ENCODE measurements at regions not wholly inside any gene's neighbourhood (a gene's known extent, or its start where the extent isn't known, plus 50 kb on each side); places are given as distances from the start of the nearest gene placed in this dataset.
A peak's percentile ranks its signal among the peaks of the same experiment; 100 is the strongest.

- no peaks in the 10 kb centered on the region for H3K36me3 ChIP-seq (ENCODE audit: insufficient read depth, low read length)
- no peaks in the 10 kb centered on the region for H3K9me3 ChIP-seq (ENCODE audit: low read length)
- H3K27me3 ChIP-seq (ENCODE audit: control insufficient read depth in 1 of 2, insufficient read depth in 2 of 2, low read length in 2 of 2), result no peaks in the 10 kb centered on the region
- H3K4me1 ChIP-seq (ENCODE audit: insufficient read depth, low read length), result peaks cover 11% of the 10 kb centered on the region
- no peak overlapping the region for H3K27ac ChIP-seq (ENCODE audit: low read depth, low read length)
- no peak overlapping the region for H3K9ac ChIP-seq (ENCODE audit: low read length)
- no peak overlapping the region for H3K4me3 ChIP-seq (ENCODE audit: low read depth in 1 of 2, low read length in 2 of 2)
Measured at GRCh38 chr9:108478431-108479332, 377.1 kb downstream of the ACTL7B start.

GRCh38 chr9:108477529-108478006 is 378.2 kb downstream of the ACTL7B start:
- Histone ChIP-seq H3K36me3 (ENCODE audit: insufficient read depth, low read length) (no peaks in the 10 kb centered on the region), H3K4me1 (ENCODE audit: insufficient read depth, low read length) (peaks cover 17% of the 10 kb centered on the region), H3K4me3 (ENCODE audit: low read depth in 1 of 2, low read length in 2 of 2) (no peak overlapping the region), H3K9ac (ENCODE audit: low read length) (no peak overlapping the region), H3K27ac (ENCODE audit: low read depth, low read length) (no peak overlapping the region), H3K27me3 (ENCODE audit: control insufficient read depth in 1 of 2, insufficient read depth in 2 of 2, low read length in 2 of 2) (no peaks in the 10 kb centered on the region), H3K9me3 (ENCODE audit: low read length) (no peaks in the 10 kb centered on the region)

- Histone ChIP-seq H3K9ac (ENCODE audit: low read length) (no peak overlapping the region), H3K4me3 (ENCODE audit: low read depth in 1 of 2, low read length in 2 of 2) (no peak overlapping the region), H3K27me3 (ENCODE audit: control insufficient read depth in 1 of 2, insufficient read depth in 2 of 2, low read length in 2 of 2) (no peaks in the 10 kb centered on the region), H3K4me1 (ENCODE audit: insufficient read depth, low read length) (peaks cover 17% of the 10 kb centered on the region), H3K9me3 (ENCODE audit: low read length) (no peaks in the 10 kb centered on the region), H3K36me3 (ENCODE audit: insufficient read depth, low read length) (no peaks in the 10 kb centered on the region), H3K27ac (ENCODE audit: low read depth, low read length) (no peak overlapping the region)
Measured at GRCh38 chr9:108476574-108476973, 379.2 kb downstream of the ACTL7B start.

GRCh38 chr9:108475813-108476212 is 380.0 kb downstream of the ACTL7B start:
- Histone ChIP-seq H3K9ac (ENCODE audit: low read length) (no peak overlapping the region), H3K27ac (ENCODE audit: low read depth, low read length) (no peak overlapping the region), H3K4me1 (ENCODE audit: insufficient read depth, low read length) (peaks cover 17% of the 10 kb centered on the region), H3K9me3 (ENCODE audit: low read length) (no peaks in the 10 kb centered on the region), H3K27me3 (ENCODE audit: control insufficient read depth in 1 of 2, insufficient read depth in 2 of 2, low read length in 2 of 2) (no peaks in the 10 kb centered on the region), H3K4me3 (ENCODE audit: low read depth in 1 of 2, low read length in 2 of 2) (no peak overlapping the region), H3K36me3 (ENCODE audit: insufficient read depth, low read length) (no peaks in the 10 kb centered on the region)

- Histone ChIP-seq H3K4me1 (ENCODE audit: insufficient read depth, low read length) (peaks cover 17% of the 10 kb centered on the region), H3K27ac (ENCODE audit: low read depth, low read length) (no peak overlapping the region)
Measured at GRCh38 chr9:108474356-108474755, 381.4 kb downstream of the ACTL7B start.

GRCh38 chr9:108473209-108474112 is 382.3 kb downstream of the ACTL7B start:
- H3K4me1 ChIP-seq (ENCODE audit: insufficient read depth, low read length), result peaks cover 19% of the 10 kb centered on the region
- no peak overlapping the region for H3K27ac ChIP-seq (ENCODE audit: low read depth, low read length)
- H3K4me3 ChIP-seq (ENCODE audit: low read depth in 1 of 2, low read length in 2 of 2), result no peak overlapping the region
- no peaks in the 10 kb centered on the region for H3K36me3 ChIP-seq (ENCODE audit: insufficient read depth, low read length)
- H3K9me3 ChIP-seq (ENCODE audit: low read length), result no peaks in the 10 kb centered on the region
- no peak overlapping the region for H3K9ac ChIP-seq (ENCODE audit: low read length)
- H3K27me3 ChIP-seq (ENCODE audit: control insufficient read depth in 1 of 2, insufficient read depth in 2 of 2, low read length in 2 of 2), result no peaks in the 10 kb centered on the region

More at GRCh38 chr9:108474356-108474755, 381.4 kb downstream of the ACTL7B start:
- Histone ChIP-seq H3K4me3 (ENCODE audit: low read depth in 1 of 2, low read length in 2 of 2) (no peak overlapping the region), H3K36me3 (ENCODE audit: insufficient read depth, low read length) (no peaks in the 10 kb centered on the region), H3K27me3 (ENCODE audit: control insufficient read depth in 1 of 2, insufficient read depth in 2 of 2, low read length in 2 of 2) (no peaks in the 10 kb centered on the region), H3K9me3 (ENCODE audit: low read length) (no peaks in the 10 kb centered on the region), H3K9ac (ENCODE audit: low read length) (no peak overlapping the region)

- Histone ChIP-seq H3K27ac (ENCODE audit: low read depth, low read length) (no peak overlapping the region), H3K36me3 (ENCODE audit: insufficient read depth, low read length) (no peaks in the 10 kb centered on the region), H3K9me3 (ENCODE audit: low read length) (no peaks in the 10 kb centered on the region), H3K27me3 (ENCODE audit: control insufficient read depth in 1 of 2, insufficient read depth in 2 of 2, low read length in 2 of 2) (no peaks in the 10 kb centered on the region), H3K4me1 (ENCODE audit: insufficient read depth, low read length) (peaks cover 27% of the 10 kb centered on the region), H3K4me3 (ENCODE audit: low read depth in 1 of 2, low read length in 2 of 2) (no peak overlapping the region), H3K9ac (ENCODE audit: low read length) (no peak overlapping the region)
Measured at GRCh38 chr9:108469654-108470053, 386.1 kb downstream of the ACTL7B start.

GRCh38 chr9:108468364-108468763 is 387.4 kb downstream of the ACTL7B start:
- no peak overlapping the region for H3K27ac ChIP-seq (ENCODE audit: low read depth, low read length)
- no peak overlapping the region for H3K9ac ChIP-seq (ENCODE audit: low read length)

GRCh38 chr9:108467653-108468324 is 388.0 kb downstream of the ACTL7B start:
- no peak overlapping the region for H3K27ac ChIP-seq (ENCODE audit: low read depth, low read length)
- H3K4me3 ChIP-seq (ENCODE audit: low read depth in 1 of 2, low read length in 2 of 2), result peak overlapping the region in 1 of 2 donors; percentile 16
- no peaks in the 10 kb centered on the region for H3K9me3 ChIP-seq (ENCODE audit: low read length)

More at GRCh38 chr9:108468364-108468763, 387.4 kb downstream of the ACTL7B start:
- H3K4me1 ChIP-seq (ENCODE audit: insufficient read depth, low read length), result peaks cover 24% of the 10 kb centered on the region
- no peak overlapping the region for H3K4me3 ChIP-seq (ENCODE audit: low read depth in 1 of 2, low read length in 2 of 2)
- no peaks in the 10 kb centered on the region for H3K27me3 ChIP-seq (ENCODE audit: control insufficient read depth in 1 of 2, insufficient read depth in 2 of 2, low read length in 2 of 2)
- H3K9me3 ChIP-seq (ENCODE audit: low read length), result no peaks in the 10 kb centered on the region
- H3K36me3 ChIP-seq (ENCODE audit: insufficient read depth, low read length), result no peaks in the 10 kb centered on the region

GRCh38 chr9:108467161-108467560 is 388.6 kb downstream of the ACTL7B start:
- peaks cover 21% of the 10 kb centered on the region for H3K4me1 ChIP-seq (ENCODE audit: insufficient read depth, low read length)
- H3K4me3 ChIP-seq (ENCODE audit: low read depth in 1 of 2, low read length in 2 of 2), result peak overlapping the region in 1 of 2 donors; percentile 16
- H3K27ac ChIP-seq (ENCODE audit: low read depth, low read length), result no peak overlapping the region
- no peaks in the 10 kb centered on the region for H3K9me3 ChIP-seq (ENCODE audit: low read length)
- no peaks in the 10 kb centered on the region for H3K27me3 ChIP-seq (ENCODE audit: control insufficient read depth in 1 of 2, insufficient read depth in 2 of 2, low read length in 2 of 2)
- H3K36me3 ChIP-seq (ENCODE audit: insufficient read depth, low read length), result no peaks in the 10 kb centered on the region
- H3K9ac ChIP-seq (ENCODE audit: low read length), result no peak overlapping the region

More at GRCh38 chr9:108467653-108468324, 388.0 kb downstream of the ACTL7B start:
- Histone ChIP-seq H3K9ac (ENCODE audit: low read length) (no peak overlapping the region), H3K27me3 (ENCODE audit: control insufficient read depth in 1 of 2, insufficient read depth in 2 of 2, low read length in 2 of 2) (no peaks in the 10 kb centered on the region), H3K4me1 (ENCODE audit: insufficient read depth, low read length) (peaks cover 21% of the 10 kb centered on the region), H3K36me3 (ENCODE audit: insufficient read depth, low read length) (no peaks in the 10 kb centered on the region)

GRCh38 chr9:108466304-108466703 is 389.5 kb downstream of the ACTL7B start:
- Histone ChIP-seq H3K4me1 (ENCODE audit: insufficient read depth, low read length) (peaks cover 21% of the 10 kb centered on the region), H3K36me3 (ENCODE audit: insufficient read depth, low read length) (no peaks in the 10 kb centered on the region), H3K9me3 (ENCODE audit: low read length) (no peaks in the 10 kb centered on the region), H3K9ac (ENCODE audit: low read length) (no peak overlapping the region), H3K27me3 (ENCODE audit: control insufficient read depth in 1 of 2, insufficient read depth in 2 of 2, low read length in 2 of 2) (no peaks in the 10 kb centered on the region), H3K4me3 (ENCODE audit: low read depth in 1 of 2, low read length in 2 of 2) (no peak overlapping the region), H3K27ac (ENCODE audit: low read depth, low read length) (no peak overlapping the region)

Data from muscle layer of colon (tissue), 2 donors.